H1 (cell line): ENCODE measurements at regions not wholly inside any gene's neighbourhood (a gene's known extent, or its start where the extent isn't known, plus 50 kb on each side); places are given as distances from the start of the nearest gene placed in this dataset.

Experiments
- EZH2 ChIP-seq: fragments of 200-600 bp; sonication (generic); IDR thresholded peaks from 2 replicates; pipeline ENCODE4 v1.7.1; 2012; ENCODE audit warnings: low read depth, mild to moderate bottlenecking, moderate library complexity, low read length, inconsistent platforms; ENCODE audit not compliant: severe bottlenecking
- GTF2F1 ChIP-seq: IDR thresholded peaks from 2 replicates; pipeline ENCODE4 v1.6.1; 2012; ENCODE audit warnings: low read depth, low read length, improper control_type of control experiment, borderline replicate concordance
- JUND ChIP-seq: IDR thresholded peaks from 2 replicates; pipeline ENCODE4 v1.6.1; 2011; ENCODE audit warnings: mild to moderate bottlenecking, improper control_type of control experiment, low read length
- NRF1 ChIP-seq: IDR thresholded peaks from 2 replicates; pipeline ENCODE4 v1.6.1; 2011; ENCODE audit warnings: mild to moderate bottlenecking, low read depth, low read length, improper control_type of control experiment
- RNF2 ChIP-seq: fragments of 200-900, 300-1000 bp; sonication (generic); IDR thresholded peaks from 2 replicates; pipeline ENCODE4 v1.7.1; 2016; ENCODE audit warnings: borderline replicate concordance, low read depth, mild to moderate bottlenecking, antibody characterized with exemption, low read length; ENCODE audit not compliant: poor library complexity, severe bottlenecking; ENCODE audit errors: missing control alignments
- RXRA ChIP-seq: IDR thresholded peaks from 2 replicates; pipeline ENCODE4 v1.6.1; 2011; ENCODE audit warnings: low read depth, mild to moderate bottlenecking, low read length, moderate library complexity; ENCODE audit not compliant: insufficient read depth
- SIRT6 ChIP-seq: IDR thresholded peaks from one replicate; pipeline ENCODE4 v1.7.1; 2012; ENCODE audit warnings: low read length, inconsistent platforms
- SUZ12 ChIP-seq: fragments of 200-600 bp; sonication (generic); IDR thresholded peaks from 2 replicates; pipeline ENCODE4 v1.6.1; 2012; ENCODE audit warnings: mild to moderate bottlenecking, inconsistent platforms, low read length, moderate library complexity, mixed read lengths
- TAF1 ChIP-seq: IDR thresholded peaks from 2 replicates; pipeline ENCODE4 v1.6.1; 2011; ENCODE audit warnings: mild to moderate bottlenecking, low read depth, low read length

DNA sequence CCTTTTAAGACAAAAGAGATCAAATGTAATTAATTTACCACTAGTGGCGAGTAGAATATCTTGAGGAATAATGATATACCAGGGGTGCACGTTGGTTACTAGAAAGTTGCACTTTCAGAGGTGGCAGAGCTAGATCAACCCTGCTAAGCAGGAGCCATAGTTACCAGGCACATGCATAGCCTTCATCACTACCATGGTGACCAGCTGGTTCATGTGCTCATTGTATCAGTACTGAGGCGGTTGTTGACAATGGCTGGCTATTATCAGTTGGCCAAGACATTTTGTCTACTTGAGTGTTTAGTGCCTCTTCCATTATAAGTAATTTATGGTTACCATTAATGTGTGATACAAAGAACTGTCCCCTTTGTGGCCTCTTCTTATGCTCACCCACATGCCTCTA, 201.2 kb downstream of the FGF10 start (continued):
- TF ChIP-seq GTF2F1 = no peak
- no peak for TF ChIP-seq RNF2
- TF ChIP-seq SIRT6 = no peak
- no peak for TF ChIP-seq TAF1
- TF ChIP-seq NRF1 = no peak
- no peak for TF ChIP-seq SUZ12
- TF ChIP-seq RXRA = no peak
- no peak for TF ChIP-seq EZH2
- no peak for TF ChIP-seq JUND
- TF ChIP-seq, all 59 proteins: peak for 0
